ENCODE measurements at regions not wholly inside any gene's neighbourhood (a gene's known extent, or its start where the extent isn't known, plus 50 kb on each side); places are given as distances from the start of the nearest gene placed in this dataset.
"Not testable (repeated sequence)": the region's sequence is repeated elsewhere in the genome, so short reads cannot be mapped to it uniquely, and the experiment has no call there.

- in situ Hi-C loops (cut with MboI; ENCODE audit: low sequenced_read_pairs): no loop called here
Observed at GRCh38 chr6:4677011-4677750, 99.0 kb upstream of the CDYL start.

DNA sequence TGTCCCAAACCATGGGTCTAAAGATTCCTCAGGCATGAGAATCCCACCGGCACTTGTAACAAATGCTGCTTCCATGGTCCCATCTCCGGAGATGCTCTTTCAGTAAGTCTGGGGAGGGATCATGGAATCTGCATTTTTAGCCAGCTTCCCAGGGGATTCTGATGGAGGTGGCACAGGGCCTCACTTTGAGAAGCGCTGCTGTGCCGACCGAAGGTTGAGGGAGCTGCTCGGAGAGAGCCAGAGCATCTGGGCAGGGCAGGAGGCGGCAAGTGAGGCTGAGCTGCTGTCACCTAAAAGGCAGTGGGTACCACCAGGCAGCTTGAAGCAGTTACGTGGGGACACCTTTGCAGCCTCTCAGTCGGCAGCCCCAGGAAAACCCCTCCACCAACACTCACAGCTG is 100.2 kb upstream of the CDYL start:
- in situ Hi-C loops (cut with MboI; ENCODE audit: low sequenced_read_pairs): no loop called here

- in situ Hi-C loops (cut with MboI; ENCODE audit: low sequenced_read_pairs): no loop called here
Observed at GRCh38 chr6:4675121-4675520, 101.1 kb upstream of the CDYL start.

DNA sequence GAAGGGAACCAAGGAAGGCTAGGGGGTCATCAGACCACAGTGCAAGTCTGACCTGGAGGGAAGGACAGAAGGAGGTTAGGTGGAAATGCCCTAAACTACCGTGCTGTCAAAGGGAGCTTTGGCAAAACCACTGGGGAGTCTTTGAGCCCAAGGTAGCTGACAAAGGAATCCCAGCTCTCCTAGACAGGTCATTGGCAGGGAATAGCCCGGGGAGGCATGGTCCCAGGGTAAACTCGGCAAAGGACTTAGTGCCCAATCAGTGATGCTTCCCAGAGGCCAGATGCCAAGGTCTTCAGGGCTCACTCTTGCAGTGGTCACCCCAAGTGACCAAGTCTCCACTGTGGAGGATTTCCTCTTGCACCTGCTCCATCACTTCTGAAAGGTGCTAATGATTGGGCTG is 102.3 kb upstream of the CDYL start:
- in situ Hi-C loops (cut with MboI; ENCODE audit: low sequenced_read_pairs): no loop called here

- in situ Hi-C loops (cut with MboI; ENCODE audit: low sequenced_read_pairs): no loop called here
Observed at GRCh38 chr6:4672772-4673171, 103.4 kb upstream of the CDYL start.

DNA sequence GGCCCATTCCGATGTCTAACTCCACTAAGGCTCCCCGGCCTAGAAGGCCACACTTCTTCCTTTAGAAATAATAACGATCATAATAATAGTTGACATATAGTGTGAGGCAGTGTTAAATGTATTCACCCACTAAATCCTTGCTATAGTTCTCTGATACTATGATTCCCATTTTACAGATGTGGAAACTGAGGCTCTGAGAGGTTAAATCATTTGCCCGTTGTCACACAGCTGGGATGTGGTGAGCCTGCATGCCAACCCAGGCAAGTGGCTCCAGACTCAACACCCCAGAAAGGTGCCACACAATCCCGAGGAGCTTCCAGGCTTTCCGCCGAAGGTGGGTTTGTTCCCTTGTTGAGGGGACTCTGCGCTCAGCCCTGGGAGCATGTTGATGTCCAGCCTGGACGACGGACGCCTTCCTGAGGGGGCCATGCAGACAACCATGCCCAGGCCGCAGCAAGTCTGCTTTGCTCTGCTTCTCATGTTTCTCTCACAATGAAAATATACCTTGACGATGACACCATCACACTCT is 104.6 kb upstream of the CDYL start:
- in situ Hi-C loops (cut with MboI; ENCODE audit: low sequenced_read_pairs): no loop called here

DNA sequence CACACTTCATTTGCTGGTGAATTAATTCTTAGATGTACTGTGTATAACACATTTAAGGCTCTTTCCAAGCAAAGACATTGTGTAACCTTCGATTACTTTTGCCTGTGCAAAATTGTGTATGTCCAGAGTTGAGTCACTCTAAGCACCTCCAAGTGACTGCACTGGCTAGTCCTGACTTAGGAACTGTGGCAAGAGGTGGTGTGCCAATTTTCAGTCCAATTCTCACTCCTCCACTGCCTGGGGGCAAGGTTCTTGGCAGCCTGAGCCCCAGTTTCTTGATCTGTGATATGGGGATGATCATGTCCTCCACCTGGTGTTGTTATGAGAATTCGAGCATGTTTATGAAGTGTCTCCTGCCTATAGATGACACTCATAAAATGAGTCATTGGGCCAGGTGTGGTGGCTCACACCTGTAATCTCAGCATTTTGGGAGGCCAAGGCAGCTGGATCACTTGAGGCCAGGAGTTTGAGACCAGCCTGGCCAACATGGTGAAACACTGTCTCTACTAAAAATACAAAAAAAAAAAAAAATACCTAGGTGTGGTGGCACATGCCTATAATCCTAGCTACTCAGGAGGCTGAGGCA is 105.3 kb upstream of the CDYL start:
- in situ Hi-C loops (cut with MboI; ENCODE audit: low sequenced_read_pairs): no loop called here

DNA sequence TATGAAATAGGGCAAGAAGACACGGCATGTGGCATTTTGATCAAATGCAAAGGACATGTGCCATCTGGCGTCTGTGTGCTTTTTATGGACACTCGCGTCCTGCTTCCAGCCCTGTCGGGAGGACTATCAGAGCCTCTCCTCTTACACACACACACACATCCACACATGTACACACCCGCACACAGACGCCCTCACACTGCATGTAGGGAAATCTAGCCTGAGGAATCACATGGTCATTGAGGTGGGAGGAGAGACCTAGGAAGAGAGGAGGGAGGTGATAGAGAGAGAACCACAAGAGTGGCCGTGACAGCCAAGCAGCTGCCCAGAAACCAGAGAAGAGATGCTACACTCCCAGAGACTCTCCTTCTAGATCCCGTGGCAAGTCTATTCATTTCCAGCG is 105.9 kb upstream of the CDYL start:
- in situ Hi-C loops (cut with MboI; ENCODE audit: low sequenced_read_pairs): no loop called here

DNA sequence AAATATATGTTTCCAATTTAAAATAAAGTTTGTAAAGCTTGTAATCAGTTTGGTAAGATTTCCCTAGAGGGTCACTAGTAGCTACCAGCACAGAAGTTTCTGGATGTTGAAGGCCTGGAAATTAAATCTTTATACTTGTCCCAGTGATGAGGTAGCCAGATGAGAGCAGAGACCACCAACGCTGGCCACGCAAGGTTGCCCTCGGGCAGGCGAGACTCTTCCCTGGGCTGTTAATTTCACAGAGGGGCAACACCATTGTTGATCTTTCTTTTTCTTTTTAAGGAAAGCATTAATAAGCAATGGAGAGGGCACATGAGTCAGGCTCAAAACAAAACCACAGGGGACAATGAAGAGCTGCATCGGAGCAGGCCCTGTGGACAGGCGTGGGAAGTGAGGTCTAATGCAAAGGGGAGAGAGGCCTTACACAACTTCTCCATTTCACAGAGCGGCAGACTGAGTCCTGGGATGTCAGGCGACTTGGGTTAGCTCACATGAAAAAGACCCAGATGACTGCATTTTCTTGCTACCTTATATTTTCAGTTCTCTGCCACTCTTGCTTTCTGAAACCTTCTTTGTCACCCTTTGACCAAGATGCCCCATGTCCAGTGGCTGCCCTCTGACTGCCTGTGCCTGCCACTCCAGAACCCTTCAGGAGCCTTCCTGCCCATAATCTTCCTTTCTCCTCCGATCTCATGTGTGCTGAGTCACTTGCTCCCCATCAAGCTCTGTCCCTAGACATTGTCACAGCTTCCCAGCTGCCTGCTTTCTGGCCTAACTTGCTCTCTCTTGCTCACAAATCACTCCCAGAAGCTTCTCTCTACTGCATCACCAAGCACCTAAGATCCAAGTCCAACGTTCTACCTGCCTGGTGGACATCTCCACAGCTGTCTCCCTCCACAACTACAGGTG is 107.7 kb upstream of the CDYL start:
- in situ Hi-C loops (cut with MboI; ENCODE audit: low sequenced_read_pairs): no loop called here

DNA sequence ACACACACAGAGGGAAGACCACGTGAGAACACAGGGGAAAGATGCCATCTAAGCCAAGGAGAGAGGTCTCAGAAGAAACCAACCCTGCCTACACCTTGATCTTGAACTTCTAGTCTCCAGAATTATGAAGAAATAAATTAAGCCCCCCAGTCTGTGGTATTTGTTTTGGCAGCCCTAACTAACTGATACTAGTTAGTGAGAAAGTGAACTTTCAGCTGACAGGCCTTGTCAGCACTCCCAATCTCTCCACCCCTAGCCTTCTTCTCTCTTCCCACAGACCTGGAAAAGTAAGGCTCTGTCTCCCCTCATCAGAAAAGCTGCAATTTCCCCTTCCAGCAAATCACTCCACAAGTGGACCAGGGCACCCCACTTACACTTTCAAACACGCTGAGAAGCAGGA is 108.6 kb upstream of the CDYL start:
- in situ Hi-C loops (cut with MboI; ENCODE audit: low sequenced_read_pairs): no loop called here

- in situ Hi-C loops (cut with MboI; ENCODE audit: low sequenced_read_pairs): no loop called here
Observed at GRCh38 chr6:4666886-4667513, 109.2 kb upstream of the CDYL start.

DNA sequence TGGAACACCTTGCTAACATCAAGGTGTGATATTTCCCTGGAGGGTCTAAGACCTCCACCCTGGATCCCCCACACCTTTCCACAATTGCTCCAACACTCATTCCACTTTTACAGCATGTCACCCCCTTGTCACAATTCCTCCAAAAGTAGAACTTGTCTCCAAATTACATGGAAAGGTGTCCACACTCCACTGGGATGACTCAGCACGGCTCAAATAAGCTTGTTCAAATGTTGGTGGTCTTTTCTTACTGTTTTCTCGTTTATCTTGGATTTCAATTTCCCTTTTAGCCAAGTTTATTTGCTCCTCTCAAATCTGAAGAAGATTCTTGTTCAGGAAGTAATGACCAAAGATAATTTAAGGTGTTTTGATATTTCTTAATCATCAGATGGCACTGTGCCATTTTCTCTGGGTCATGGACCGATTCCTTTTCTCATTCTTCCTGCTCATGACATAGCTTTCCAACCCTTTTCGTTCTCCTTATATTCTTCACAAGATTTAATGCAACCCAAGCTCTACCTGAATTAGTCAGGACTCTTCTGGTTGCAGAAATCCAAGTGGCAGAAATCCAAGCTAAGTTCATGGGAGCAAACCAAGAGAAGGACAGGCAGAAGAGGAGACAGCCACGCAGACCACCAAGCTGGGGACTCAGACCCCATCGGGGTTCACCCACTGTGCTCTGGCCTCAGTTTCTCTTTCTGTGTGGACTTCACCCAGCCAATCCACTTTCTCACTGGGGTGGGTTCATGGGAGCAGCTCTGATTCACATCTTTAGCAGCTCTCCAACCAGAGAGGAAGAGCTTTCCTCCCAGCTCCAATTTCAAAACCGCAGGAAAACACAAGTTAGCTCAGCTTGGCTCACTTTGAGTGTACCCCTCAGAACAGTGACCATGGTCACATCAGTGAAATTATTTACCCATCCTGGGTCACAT is 110.5 kb upstream of the CDYL start:
- in situ Hi-C loops (cut with MboI; ENCODE audit: low sequenced_read_pairs): no loop called here

GRCh38 chr6:4664911-4665310 is 111.3 kb upstream of the CDYL start:
- in situ Hi-C loops (cut with MboI; ENCODE audit: low sequenced_read_pairs): no loop called here

DNA sequence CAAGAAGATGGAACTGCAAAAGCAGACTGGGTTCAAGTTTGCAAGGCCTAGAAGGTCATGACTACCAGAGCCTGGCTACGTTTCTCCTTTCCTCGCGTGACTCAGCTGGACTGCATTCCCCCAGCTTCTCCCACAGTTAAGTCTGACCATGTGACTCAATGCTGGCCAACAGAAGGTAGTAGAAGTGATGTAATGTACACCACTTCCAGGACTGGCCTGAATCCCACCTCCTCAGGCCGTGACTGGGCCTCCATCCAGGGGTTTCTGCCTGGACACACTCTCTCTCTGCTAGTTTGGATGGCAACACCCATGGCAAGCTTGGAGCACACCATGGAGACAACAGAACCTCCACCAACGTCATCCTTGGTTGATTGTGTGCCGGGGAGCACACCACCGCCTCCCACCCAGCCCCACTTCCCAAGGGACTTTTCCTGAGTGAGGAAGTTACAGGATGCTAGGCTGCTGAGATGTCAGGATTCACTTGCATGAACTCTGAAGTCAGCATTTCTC is 112.0 kb upstream of the CDYL start:
- in situ Hi-C loops (cut with MboI; ENCODE audit: low sequenced_read_pairs): no loop called here

- in situ Hi-C loops (cut with MboI; ENCODE audit: low sequenced_read_pairs): no loop called here
Observed at GRCh38 chr6:4662886-4663285, 113.3 kb upstream of the CDYL start.

- in situ Hi-C loops (cut with MboI; ENCODE audit: low sequenced_read_pairs): no loop called here
Observed at GRCh38 chr6:4661391-4661790, 114.8 kb upstream of the CDYL start.

DNA sequence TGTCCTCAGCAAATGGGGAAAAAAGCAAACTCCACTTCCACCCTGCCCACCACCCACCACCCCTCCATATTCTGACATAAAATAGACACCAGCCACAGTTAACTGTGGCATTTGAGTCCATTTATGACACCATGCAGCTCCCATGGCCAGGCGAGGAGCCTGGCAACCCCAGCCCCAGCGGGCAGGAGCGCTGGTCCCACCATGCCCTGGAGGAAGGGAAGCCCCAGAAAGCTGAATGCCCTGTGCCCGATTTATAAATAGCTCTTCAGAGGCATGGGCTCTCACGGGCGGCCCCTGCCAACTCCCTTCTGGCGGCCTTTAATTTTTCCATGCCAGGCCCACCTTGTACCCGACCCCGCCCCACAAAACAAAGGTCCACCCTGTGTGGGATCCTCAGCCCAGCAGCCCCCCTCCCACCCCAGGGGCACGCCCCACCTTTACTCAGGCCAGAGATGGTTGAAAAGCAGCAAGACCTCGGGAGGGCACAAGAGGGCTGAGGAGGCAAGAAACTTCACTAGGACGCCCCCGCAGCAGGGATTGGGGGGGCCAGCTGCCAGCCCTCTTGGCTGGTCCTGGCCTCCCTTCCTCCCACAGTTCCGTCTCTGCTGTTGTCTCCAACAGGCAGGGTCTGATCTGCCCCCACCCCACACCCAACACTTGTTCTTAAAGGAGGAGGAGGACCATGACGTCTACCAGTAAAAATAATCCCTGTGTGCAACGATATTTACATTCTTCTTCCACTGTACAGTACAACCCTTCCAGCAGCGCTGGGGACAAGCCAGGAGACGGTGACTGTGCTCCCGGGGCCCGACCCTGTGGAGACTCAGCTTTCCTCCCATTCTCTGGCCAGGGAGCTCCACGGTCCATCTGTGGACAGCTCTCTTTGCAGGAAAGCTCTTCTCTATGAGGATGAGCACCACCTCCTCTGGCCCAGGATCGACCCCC is 115.6 kb upstream of the CDYL start:
- in situ Hi-C loops (cut with MboI; ENCODE audit: low sequenced_read_pairs): no loop called here

DNA sequence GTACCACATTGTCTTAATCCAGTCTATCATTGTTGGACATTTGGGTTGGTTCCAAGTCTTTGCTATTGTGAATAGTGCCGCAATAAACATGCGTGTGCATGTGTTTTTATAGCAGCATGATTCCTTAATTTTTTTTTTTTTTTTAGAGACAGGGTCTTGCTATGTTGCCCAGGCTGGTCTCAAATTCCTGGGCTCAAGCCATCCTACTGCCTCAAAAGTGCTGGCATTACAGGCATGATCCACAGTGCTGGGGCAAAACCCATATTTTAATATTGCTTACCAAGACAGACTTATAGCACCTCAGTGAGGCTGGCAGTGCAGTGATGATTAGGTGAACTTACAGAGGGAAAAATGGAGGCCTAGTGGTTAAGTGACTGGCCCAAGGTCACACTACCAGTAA is 116.5 kb upstream of the CDYL start:
- in situ Hi-C loops (cut with MboI; ENCODE audit: low sequenced_read_pairs): not testable (repeated sequence)

DNA sequence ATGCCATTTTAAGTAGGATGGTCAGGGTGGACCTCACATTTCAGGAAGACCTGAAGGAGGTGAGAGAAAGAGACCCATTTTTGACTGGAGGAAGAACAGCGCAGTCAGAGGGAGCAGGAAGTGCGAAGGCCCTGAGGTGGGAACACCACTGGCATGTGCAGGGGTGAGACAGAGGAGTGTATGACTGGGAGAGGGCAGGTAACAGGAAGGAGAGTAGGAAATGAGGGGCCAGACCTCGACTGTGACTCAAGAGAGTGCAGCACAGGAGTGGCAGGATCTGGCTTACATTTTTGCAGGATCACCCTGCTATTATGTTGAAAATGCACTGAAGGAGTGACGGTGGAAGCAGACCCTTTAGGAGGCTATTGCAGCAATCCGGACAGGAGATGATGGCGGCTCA is 117.7 kb upstream of the CDYL start:
- in situ Hi-C loops (cut with MboI; ENCODE audit: low sequenced_read_pairs): no loop called here
